ENCODE measurements at regions not wholly inside any gene's neighbourhood (a gene's known extent, or its start where the extent isn't known, plus 50 kb on each side); places are given as distances from the start of the nearest gene placed in this dataset.

DNA sequence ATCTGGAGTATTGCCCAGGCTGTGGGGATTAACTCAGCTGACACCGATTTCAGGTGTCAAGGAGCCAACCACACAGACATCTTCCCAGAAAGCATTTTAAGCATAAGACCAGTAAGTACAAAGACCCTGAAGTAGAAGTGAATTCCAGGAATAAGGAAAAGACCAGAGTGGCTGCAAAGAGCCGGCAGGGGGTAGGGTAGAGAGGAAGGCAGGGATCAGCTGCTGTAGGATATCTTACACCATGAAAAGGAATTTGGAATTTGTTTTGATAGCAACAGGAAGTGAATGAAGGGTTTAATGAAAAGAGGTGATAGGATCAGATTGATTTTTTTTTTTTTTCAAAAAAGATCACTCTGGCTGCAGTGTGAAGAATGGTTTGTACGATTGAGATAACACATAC lies 113.6 kb upstream of the PPARGC1A start:
- TF ChIP-seq, protein P1, sequence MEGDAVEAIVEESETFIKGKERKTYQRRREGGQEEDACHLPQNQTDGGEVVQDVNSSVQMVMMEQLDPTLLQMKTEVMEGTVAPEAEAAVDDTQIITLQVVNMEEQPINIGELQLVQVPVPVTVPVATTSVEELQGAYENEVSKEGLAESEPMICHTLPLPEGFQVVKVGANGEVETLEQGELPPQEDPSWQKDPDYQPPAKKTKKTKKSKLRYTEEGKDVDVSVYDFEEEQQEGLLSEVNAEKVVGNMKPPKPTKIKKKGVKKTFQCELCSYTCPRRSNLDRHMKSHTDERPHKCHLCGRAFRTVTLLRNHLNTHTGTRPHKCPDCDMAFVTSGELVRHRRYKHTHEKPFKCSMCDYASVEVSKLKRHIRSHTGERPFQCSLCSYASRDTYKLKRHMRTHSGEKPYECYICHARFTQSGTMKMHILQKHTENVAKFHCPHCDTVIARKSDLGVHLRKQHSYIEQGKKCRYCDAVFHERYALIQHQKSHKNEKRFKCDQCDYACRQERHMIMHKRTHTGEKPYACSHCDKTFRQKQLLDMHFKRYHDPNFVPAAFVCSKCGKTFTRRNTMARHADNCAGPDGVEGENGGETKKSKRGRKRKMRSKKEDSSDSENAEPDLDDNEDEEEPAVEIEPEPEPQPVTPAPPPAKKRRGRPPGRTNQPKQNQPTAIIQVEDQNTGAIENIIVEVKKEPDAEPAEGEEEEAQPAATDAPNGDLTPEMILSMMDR (IDR thresholded peaks at IDR 0.05): no peak
- no peak for TF ChIP-seq EZH2 (IDR thresholded peaks at IDR 0.05)

All from neural progenitor cell (in vitro differentiated cells).